ENCODE measurements at regions not wholly inside any gene's neighbourhood (a gene's known extent, or its start where the extent isn't known, plus 50 kb on each side); places are given as distances from the start of the nearest gene placed in this dataset.

DNA sequence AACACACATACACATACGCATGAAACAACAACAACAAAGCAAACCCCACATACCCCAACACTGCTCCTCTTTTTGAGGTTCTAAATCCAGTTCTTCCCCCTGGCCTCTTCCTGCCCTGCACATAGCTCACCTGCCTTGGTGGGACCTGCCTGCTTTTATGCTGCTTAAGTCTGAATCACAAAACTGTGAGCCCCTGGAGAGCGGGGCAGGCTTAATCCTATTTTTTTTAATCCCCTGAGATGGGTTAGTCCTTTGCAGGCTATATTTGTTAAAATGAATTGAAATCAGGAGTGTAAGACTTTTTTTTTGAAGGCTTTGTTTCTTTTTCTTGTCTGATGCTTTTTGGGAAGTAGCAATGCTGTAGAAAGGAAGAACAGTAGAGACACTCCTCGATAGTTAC lies 84.6 kb upstream of the MAX start:
- TF ChIP-seq, protein P1, sequence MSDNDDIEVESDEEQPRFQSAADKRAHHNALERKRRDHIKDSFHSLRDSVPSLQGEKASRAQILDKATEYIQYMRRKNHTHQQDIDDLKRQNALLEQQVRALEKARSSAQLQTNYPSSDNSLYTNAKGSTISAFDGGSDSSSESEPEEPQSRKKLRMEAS (IDR thresholded peaks at IDR 0.05) = no peak
- TF ChIP-seq EGR1 (IDR thresholded peaks at IDR 0.05; ENCODE audit: low read depth in 2 of 2) (no peak), SP1 (IDR thresholded peaks at IDR 0.05) (no peak), TAF1 (conservative IDR thresholded peaks at IDR 0.05) (no peak), FOXA1 (IDR thresholded peaks at IDR 0.05) (no peak), YY1 (IDR thresholded peaks at IDR 0.05) (no peak), HNF4A (conservative IDR thresholded peaks at IDR 0.05) (no peak), NR2F2 (IDR thresholded peaks at IDR 0.05) (no peak), HNF4G (IDR thresholded peaks at IDR 0.05) (no peak), FOXA2 (IDR thresholded peaks at IDR 0.05) (no peak), JUND (IDR thresholded peaks at IDR 0.05) (no peak), GABPA (IDR thresholded peaks at IDR 0.05 in 1 of 2, conservative IDR thresholded peaks at IDR 0.05 in 1 of 2) (no peak), RAD21 (IDR thresholded peaks at IDR 0.05) (no peak), RXRA (IDR thresholded peaks at IDR 0.05) (no peak)
- TF ChIP-seq, protein P2, sequence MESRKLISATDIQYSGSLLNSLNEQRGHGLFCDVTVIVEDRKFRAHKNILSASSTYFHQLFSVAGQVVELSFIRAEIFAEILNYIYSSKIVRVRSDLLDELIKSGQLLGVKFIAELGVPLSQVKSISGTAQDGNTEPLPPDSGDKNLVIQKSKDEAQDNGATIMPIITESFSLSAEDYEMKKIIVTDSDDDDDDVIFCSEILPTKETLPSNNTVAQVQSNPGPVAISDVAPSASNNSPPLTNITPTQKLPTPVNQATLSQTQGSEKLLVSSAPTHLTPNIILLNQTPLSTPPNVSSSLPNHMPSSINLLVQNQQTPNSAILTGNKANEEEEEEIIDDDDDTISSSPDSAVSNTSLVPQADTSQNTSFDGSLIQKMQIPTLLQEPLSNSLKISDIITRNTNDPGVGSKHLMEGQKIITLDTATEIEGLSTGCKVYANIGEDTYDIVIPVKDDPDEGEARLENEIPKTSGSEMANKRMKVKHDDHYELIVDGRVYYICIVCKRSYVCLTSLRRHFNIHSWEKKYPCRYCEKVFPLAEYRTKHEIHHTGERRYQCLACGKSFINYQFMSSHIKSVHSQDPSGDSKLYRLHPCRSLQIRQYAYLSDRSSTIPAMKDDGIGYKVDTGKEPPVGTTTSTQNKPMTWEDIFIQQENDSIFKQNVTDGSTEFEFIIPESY (IDR thresholded peaks at IDR 0.05) = no peak
- TF ChIP-seq, protein P3, sequence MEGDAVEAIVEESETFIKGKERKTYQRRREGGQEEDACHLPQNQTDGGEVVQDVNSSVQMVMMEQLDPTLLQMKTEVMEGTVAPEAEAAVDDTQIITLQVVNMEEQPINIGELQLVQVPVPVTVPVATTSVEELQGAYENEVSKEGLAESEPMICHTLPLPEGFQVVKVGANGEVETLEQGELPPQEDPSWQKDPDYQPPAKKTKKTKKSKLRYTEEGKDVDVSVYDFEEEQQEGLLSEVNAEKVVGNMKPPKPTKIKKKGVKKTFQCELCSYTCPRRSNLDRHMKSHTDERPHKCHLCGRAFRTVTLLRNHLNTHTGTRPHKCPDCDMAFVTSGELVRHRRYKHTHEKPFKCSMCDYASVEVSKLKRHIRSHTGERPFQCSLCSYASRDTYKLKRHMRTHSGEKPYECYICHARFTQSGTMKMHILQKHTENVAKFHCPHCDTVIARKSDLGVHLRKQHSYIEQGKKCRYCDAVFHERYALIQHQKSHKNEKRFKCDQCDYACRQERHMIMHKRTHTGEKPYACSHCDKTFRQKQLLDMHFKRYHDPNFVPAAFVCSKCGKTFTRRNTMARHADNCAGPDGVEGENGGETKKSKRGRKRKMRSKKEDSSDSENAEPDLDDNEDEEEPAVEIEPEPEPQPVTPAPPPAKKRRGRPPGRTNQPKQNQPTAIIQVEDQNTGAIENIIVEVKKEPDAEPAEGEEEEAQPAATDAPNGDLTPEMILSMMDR (IDR thresholded peaks at IDR 0.05; ENCODE audit: low read depth, low read length, missing input control) = no peak
- TF ChIP-seq, protein P4, sequence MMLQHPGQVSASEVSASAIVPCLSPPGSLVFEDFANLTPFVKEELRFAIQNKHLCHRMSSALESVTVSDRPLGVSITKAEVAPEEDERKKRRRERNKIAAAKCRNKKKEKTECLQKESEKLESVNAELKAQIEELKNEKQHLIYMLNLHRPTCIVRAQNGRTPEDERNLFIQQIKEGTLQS (IDR thresholded peaks at IDR 0.05) = no peak
- TF ChIP-seq, protein P5, sequence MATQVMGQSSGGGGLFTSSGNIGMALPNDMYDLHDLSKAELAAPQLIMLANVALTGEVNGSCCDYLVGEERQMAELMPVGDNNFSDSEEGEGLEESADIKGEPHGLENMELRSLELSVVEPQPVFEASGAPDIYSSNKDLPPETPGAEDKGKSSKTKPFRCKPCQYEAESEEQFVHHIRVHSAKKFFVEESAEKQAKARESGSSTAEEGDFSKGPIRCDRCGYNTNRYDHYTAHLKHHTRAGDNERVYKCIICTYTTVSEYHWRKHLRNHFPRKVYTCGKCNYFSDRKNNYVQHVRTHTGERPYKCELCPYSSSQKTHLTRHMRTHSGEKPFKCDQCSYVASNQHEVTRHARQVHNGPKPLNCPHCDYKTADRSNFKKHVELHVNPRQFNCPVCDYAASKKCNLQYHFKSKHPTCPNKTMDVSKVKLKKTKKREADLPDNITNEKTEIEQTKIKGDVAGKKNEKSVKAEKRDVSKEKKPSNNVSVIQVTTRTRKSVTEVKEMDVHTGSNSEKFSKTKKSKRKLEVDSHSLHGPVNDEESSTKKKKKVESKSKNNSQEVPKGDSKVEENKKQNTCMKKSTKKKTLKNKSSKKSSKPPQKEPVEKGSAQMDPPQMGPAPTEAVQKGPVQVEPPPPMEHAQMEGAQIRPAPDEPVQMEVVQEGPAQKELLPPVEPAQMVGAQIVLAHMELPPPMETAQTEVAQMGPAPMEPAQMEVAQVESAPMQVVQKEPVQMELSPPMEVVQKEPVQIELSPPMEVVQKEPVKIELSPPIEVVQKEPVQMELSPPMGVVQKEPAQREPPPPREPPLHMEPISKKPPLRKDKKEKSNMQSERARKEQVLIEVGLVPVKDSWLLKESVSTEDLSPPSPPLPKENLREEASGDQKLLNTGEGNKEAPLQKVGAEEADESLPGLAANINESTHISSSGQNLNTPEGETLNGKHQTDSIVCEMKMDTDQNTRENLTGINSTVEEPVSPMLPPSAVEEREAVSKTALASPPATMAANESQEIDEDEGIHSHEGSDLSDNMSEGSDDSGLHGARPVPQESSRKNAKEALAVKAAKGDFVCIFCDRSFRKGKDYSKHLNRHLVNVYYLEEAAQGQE (IDR thresholded peaks at IDR 0.05) = no peak
- no peaks in the 10 kb centered on the region for H3K4me1 ChIP-seq (ENCODE audit: control insufficient read depth in 4 of 4, insufficient read depth in 4 of 4, low read length in 3 of 4)
- no peak overlapping the region for H3K9ac ChIP-seq (ENCODE audit: low read depth in 1 of 2, low read length in 2 of 2)
- H3K36me3 ChIP-seq (ENCODE audit: control insufficient read depth in 4 of 4, insufficient read depth in 3 of 4, low read depth in 1 of 4, low read length in 3 of 4) = no peaks in the 10 kb centered on the region
- peaks cover under 1 to 9% (median 3%) of the 10 kb centered on the region in 4 donors for H3K9me3 ChIP-seq (ENCODE audit: control insufficient read depth in 4 of 4, low read length in 3 of 4)
- 77% methylated on average over 3 of the region's 3 CpGs for WGBS
- H3K27me3 ChIP-seq (ENCODE audit: control insufficient read depth in 4 of 4, insufficient read depth in 4 of 4, low read length in 3 of 4) = no peaks in the 10 kb centered on the region
- H3K4me3 ChIP-seq (ENCODE audit: low read depth in 1 of 3, low read length in 3 of 3) = no peak overlapping the region
- H3K27ac ChIP-seq (ENCODE audit: low read depth in 1 of 2, low read length in 2 of 2) = no peak overlapping the region
- no peak for DNase-seq (ENCODE audit: low spot score)
